Renal cortical epithelial cell (primary cell): ENCODE measurements at regions not wholly inside any gene's neighbourhood (a gene's known extent, or its start where the extent isn't known, plus 50 kb on each side); places are given as distances from the start of the nearest gene placed in this dataset.
"Not testable (repeated sequence)": the region's sequence is repeated elsewhere in the genome, so short reads cannot be mapped to it uniquely, and the experiment has no call there.

Experiments used
- DNase-seq: peaks from one replicate; pipeline ENCODE4 v3.0.0-alpha.2; 2011; ENCODE audit warnings: low read depth

GRCh38 chr11:45410391-45411227, 124.5 kb upstream of the SYT13 start:
- no peak for DNase-seq

GRCh38 chr11:45409587-45409986, 123.4 kb upstream of the SYT13 start:
- no peak for DNase-seq

- no peak for DNase-seq
These were observed 121.1 kb upstream of the SYT13 start for GRCh38 chr11:45407226-45407625.

- DNase-seq = peak; percentile 8
These were observed 120.0 kb upstream of the SYT13 start for GRCh38 chr11:45405916-45406670.

- not testable (repeated sequence) for DNase-seq
These were observed 117.4 kb upstream of the SYT13 start for GRCh38 chr11:45403521-45403920.

- DNase-seq = no peak
These were observed 116.0 kb upstream of the SYT13 start for GRCh38 chr11:45402049-45402630.

- no peak for DNase-seq
These were observed 114.5 kb upstream of the SYT13 start for GRCh38 chr11:45400591-45400990.

GRCh38 chr11:45399166-45399565, 113.0 kb upstream of the SYT13 start:
- no peak for DNase-seq

- DNase-seq = no peak
These were observed 112.2 kb upstream of the SYT13 start for GRCh38 chr11:45398325-45398724.

- no peak for DNase-seq
These were observed 110.3 kb upstream of the SYT13 start for GRCh38 chr11:45396394-45396793.

GRCh38 chr11:45395947-45396346, 109.8 kb upstream of the SYT13 start:
- no peak for DNase-seq

GRCh38 chr11:45395421-45395820, 109.3 kb upstream of the SYT13 start:
- no peak for DNase-seq

- no peak for DNase-seq
These were observed 108.3 kb upstream of the SYT13 start for GRCh38 chr11:45394294-45395085.

- DNase-seq = no peak
These were observed 107.7 kb upstream of the SYT13 start for GRCh38 chr11:45393826-45394225.

GRCh38 chr11:45393334-45393733, 107.2 kb upstream of the SYT13 start:
- no peak for DNase-seq

- no peak for DNase-seq
These were observed 106.5 kb upstream of the SYT13 start for GRCh38 chr11:45392591-45393091.

GRCh38 chr11:45392154-45392553, 106.0 kb upstream of the SYT13 start:
- no peak for DNase-seq

GRCh38 chr11:45391168-45391850, 105.2 kb upstream of the SYT13 start:
- no peak for DNase-seq

- no peak for DNase-seq
These were observed 104.3 kb upstream of the SYT13 start for GRCh38 chr11:45390407-45390806.

GRCh38 chr11:45388472-45388871, 102.3 kb upstream of the SYT13 start:
- DNase-seq = no peak

GRCh38 chr11:45387885-45388284, 101.7 kb upstream of the SYT13 start:
- DNase-seq = not testable (repeated sequence)
